Upper lobe of right lung (tissue), 1 donor: ENCODE measurements at regions not wholly inside any gene's neighbourhood (a gene's known extent, or its start where the extent isn't known, plus 50 kb on each side); places are given as distances from the start of the nearest gene placed in this dataset.

ENCODE experiments used
- ATAC-seq: fragments of 200-7000 bp; cut with Tn5 transposase; one replicate; pipeline ENCODE4 v1.9.1; 2020; ENCODE audit warnings: mild to moderate bottlenecking, moderate library complexity
- DNase-seq: peaks from one replicate; pipeline ENCODE4 v3.0.0-alpha.2; 2020
- H3K27ac ChIP-seq: fragments of 200-600 bp; one replicate; pipeline ENCODE4 v1.8.0; 2022
- H3K27me3 ChIP-seq: fragments of 200-600 bp; one replicate; pipeline ENCODE4 v1.8.0; 2022; ENCODE audit warnings: mild to moderate bottlenecking
- H3K36me3 ChIP-seq: fragments of 200-600 bp; one replicate; pipeline ENCODE4 v1.8.0; 2022
- H3K4me1 ChIP-seq: fragments of 200-600 bp; one replicate; pipeline ENCODE4 v1.8.0; 2022
- H3K4me3 ChIP-seq: fragments of 200-600 bp; one replicate; pipeline ENCODE4 v1.8.0; 2022; ENCODE audit warnings: mild to moderate bottlenecking
- H3K9me3 ChIP-seq: fragments of 200-600 bp; one replicate; pipeline ENCODE4 v1.8.0; 2022
- CTCF ChIP-seq: fragments of 200-600 bp; IDR thresholded peaks from one replicate; pipeline ENCODE4 v1.8.0; 2022; ENCODE audit warnings: antibody characterized with exemption
- intact Hi-C: fragments of 100-400 bp; cut with DNase I; formaldehyde crosslinking; loops from one replicate; pipeline ENCODE4 v1.11.0; 2022
- donor health status: DM: no; HTN: yes; CAD: no; lungs with severe emphysema.

- ATAC-seq (no peak), DNase-seq (no peak)
- H3K27ac ChIP-seq, result no peak overlapping the region
- intact Hi-C loops, result no loop called here
- H3K4me1 ChIP-seq, result no peaks in the 10 kb centered on the region
- H3K36me3 ChIP-seq, result no peaks in the 10 kb centered on the region
- no peak for TF ChIP-seq CTCF
- no peak overlapping the region for H3K4me3 ChIP-seq
- H3K27me3 ChIP-seq, result no peaks in the 10 kb centered on the region
- H3K9me3 ChIP-seq, result no peaks in the 10 kb centered on the region
Measured at GRCh38 chr22:34904486-34904885, 161.5 kb upstream of the ISX start.

GRCh38 chr22:34913826-34914225 is 152.1 kb upstream of the ISX start:
- Histone ChIP-seq H3K4me3 (no peak overlapping the region), H3K4me1 (no peaks in the 10 kb centered on the region), H3K27me3 (peaks cover 6% of the 10 kb centered on the region), H3K27ac (no peak overlapping the region), H3K9me3 (no peaks in the 10 kb centered on the region), H3K36me3 (no peaks in the 10 kb centered on the region)
- TF ChIP-seq CTCF, result no peak
- no peak for ATAC-seq
- no peak for DNase-seq
- intact Hi-C loops, result no loop called here

- intact Hi-C loops, result no loop called here
- H3K27ac ChIP-seq, result no peak overlapping the region
- no peak overlapping the region for H3K4me3 ChIP-seq
- no peaks in the 10 kb centered on the region for H3K4me1 ChIP-seq
- peaks cover 6% of the 10 kb centered on the region for H3K27me3 ChIP-seq
- no peak for TF ChIP-seq CTCF
- no peaks in the 10 kb centered on the region for H3K9me3 ChIP-seq
- no peak for ATAC-seq
- H3K36me3 ChIP-seq, result no peaks in the 10 kb centered on the region
- no peak for DNase-seq
Measured at GRCh38 chr22:34914846-34915245, 151.1 kb upstream of the ISX start.

- Histone ChIP-seq H3K4me3 (no peak overlapping the region), H3K27me3 (peaks cover 6% of the 10 kb centered on the region), H3K9me3 (no peaks in the 10 kb centered on the region), H3K27ac (no peak overlapping the region), H3K36me3 (no peaks in the 10 kb centered on the region), H3K4me1 (no peaks in the 10 kb centered on the region)
- intact Hi-C loops, result no loop called here
- TF ChIP-seq CTCF, result no peak
- ATAC-seq (no peak), DNase-seq (no peak)
Measured at GRCh38 chr22:34917239-34917638, 148.7 kb upstream of the ISX start.

- ATAC-seq, result no peak
- no peaks in the 10 kb centered on the region for H3K36me3 ChIP-seq
- no peak overlapping the region for H3K4me3 ChIP-seq
- no peak for DNase-seq
- H3K27ac ChIP-seq, result no peak overlapping the region
- no peaks in the 10 kb centered on the region for H3K27me3 ChIP-seq
- TF ChIP-seq CTCF, result no peak
- no peaks in the 10 kb centered on the region for H3K4me1 ChIP-seq
- intact Hi-C loops, result no loop called here
- H3K9me3 ChIP-seq, result no peaks in the 10 kb centered on the region
Measured at GRCh38 chr22:34931026-34931425, 134.9 kb upstream of the ISX start.

- no peaks in the 10 kb centered on the region for H3K36me3 ChIP-seq
- DNase-seq (no peak), ATAC-seq (no peak)
- H3K4me1 ChIP-seq, result no peaks in the 10 kb centered on the region
- H3K27me3 ChIP-seq, result no peaks in the 10 kb centered on the region
- TF ChIP-seq CTCF, result no peak
- intact Hi-C loops, result no loop called here
- H3K9me3 ChIP-seq, result no peaks in the 10 kb centered on the region
- no peak overlapping the region for H3K4me3 ChIP-seq
- no peak overlapping the region for H3K27ac ChIP-seq
Measured at GRCh38 chr22:34934261-34934660, 131.7 kb upstream of the ISX start.
